GM13977 (cell line): ENCODE measurements at regions not wholly inside any gene's neighbourhood (a gene's known extent, or its start where the extent isn't known, plus 50 kb on each side); places are given as distances from the start of the nearest gene placed in this dataset.
"Not testable (repeated sequence)": the region's sequence is repeated elsewhere in the genome, so short reads cannot be mapped to it uniquely, and the experiment has no call there.

Experiments
- DNase-seq: peaks from one replicate; pipeline ENCODE4 v3.0.0; 2012; ENCODE audit warnings: low spot score
- CTCF ChIP-seq: IDR thresholded peaks from 2 replicates; pipeline ENCODE4 v1.5.1; 2012; ENCODE audit warnings: mild to moderate bottlenecking, control low read depth; ENCODE audit not compliant: insufficient read depth; ENCODE audit errors: extremely low read depth, missing control alignments
- in situ Hi-C: fragments of 300-500 bp; cut with MboI; formaldehyde crosslinking; loops from one replicate; pipeline ENCODE4 v1.12.0; 2022; ENCODE audit warnings: low sequenced_read_pairs, low pct_unique_long_range_greater_than_20kb, mixed read lengths, inconsistent platforms; ENCODE audit not compliant: unreplicated experiment

- TF ChIP-seq CTCF, result no peak
- in situ Hi-C loops, result no loop called here
- DNase-seq, result peak; percentile 23
Observed at GRCh38 chr19:37303591-37304171, 67.2 kb upstream of the ZNF527 start.

- no peak for TF ChIP-seq CTCF
Observed at GRCh38 chr19:37304190-37304883, 66.6 kb upstream of the ZNF527 start.

GRCh38 chr19:37304884-37305255 is 66.0 kb upstream of the ZNF527 start:
- no peak for DNase-seq
- TF ChIP-seq CTCF, result no peak
- in situ Hi-C loops, result no loop called here

More at GRCh38 chr19:37304190-37304883, 66.6 kb upstream of the ZNF527 start:
- in situ Hi-C loops, result no loop called here
- DNase-seq, result no peak

GRCh38 chr19:37306383-37306963 is 64.4 kb upstream of the ZNF527 start:
- DNase-seq, result no peak
- in situ Hi-C loops, result no loop called here
- no peak for TF ChIP-seq CTCF

GRCh38 chr19:37309834-37310575 is 60.9 kb upstream of the ZNF527 start:
- DNase-seq, result no peak
- in situ Hi-C loops, result no loop called here

GRCh38 chr19:37312531-37313334 is 58.2 kb upstream of the ZNF527 start:
- not testable (repeated sequence) for DNase-seq

More at GRCh38 chr19:37309834-37310575, 60.9 kb upstream of the ZNF527 start:
- peak; percentile 56 for TF ChIP-seq CTCF

More at GRCh38 chr19:37312531-37313334, 58.2 kb upstream of the ZNF527 start:
- in situ Hi-C loops, result not testable (repeated sequence)
